ENCODE measurements at regions not wholly inside any gene's neighbourhood (a gene's known extent, or its start where the extent isn't known, plus 50 kb on each side); places are given as distances from the start of the nearest gene placed in this dataset.

DNA sequence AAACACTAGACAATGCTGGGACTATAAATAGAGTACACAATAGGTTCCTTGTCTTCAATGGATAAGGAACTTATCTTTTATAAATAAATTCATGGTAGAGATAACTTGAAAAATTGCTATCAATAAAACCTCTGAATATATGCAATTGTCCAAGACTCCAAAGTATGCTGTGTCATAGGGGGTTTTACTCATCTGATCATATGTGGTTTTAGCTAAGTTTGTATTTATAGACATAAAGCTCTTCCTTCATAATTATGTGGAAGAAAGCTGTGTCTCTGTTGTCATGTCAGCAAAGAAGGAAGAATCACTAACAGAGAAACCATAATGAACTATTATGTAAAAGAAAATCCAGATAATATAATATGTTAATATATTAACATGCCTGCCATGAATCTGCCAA, 111.5 kb upstream of the ATXN7L3B start:
- Mint-ChIP-seq H3K4me1 (no peaks in the 10 kb centered on the region), H3K27ac (no peak overlapping the region), H3K9me3 (no peaks in the 10 kb centered on the region), H3K4me3 (no peak overlapping the region), H3K27me3 (ENCODE audit: low read depth in 3 of 3) (peaks cover 0 to 3% (median 0%) of the 10 kb centered on the region in 3 donors), H3K36me3 (no peaks in the 10 kb centered on the region)
- DNase-seq = no peak

DNA sequence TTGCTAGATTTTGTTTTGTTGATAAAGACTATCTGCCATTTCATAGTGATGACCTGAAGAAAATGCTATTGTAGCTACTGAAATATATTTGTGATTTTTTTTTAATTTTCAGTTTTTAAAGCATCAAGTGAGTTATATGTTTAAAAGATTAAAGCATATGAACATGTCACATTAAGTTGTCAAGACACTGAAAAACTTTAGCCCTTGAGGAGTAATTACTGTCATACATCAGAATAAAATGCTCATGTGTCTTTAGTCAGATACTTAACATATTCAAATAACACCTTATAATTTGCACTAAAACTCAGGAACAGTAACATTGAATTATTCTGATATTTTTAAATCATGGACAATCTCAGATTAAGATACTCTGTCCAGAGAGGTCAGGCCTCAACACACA, 108.1 kb upstream of the ATXN7L3B start:
- Mint-ChIP-seq H3K36me3 (no peaks in the 10 kb centered on the region), H3K4me3 (no peak overlapping the region), H3K4me1 (no peaks in the 10 kb centered on the region), H3K27me3 (ENCODE audit: low read depth in 3 of 3) (peaks cover 0 to 3% (median 2%) of the 10 kb centered on the region in 3 donors), H3K27ac (no peak overlapping the region), H3K9me3 (no peaks in the 10 kb centered on the region)
- no peak for DNase-seq

DNA sequence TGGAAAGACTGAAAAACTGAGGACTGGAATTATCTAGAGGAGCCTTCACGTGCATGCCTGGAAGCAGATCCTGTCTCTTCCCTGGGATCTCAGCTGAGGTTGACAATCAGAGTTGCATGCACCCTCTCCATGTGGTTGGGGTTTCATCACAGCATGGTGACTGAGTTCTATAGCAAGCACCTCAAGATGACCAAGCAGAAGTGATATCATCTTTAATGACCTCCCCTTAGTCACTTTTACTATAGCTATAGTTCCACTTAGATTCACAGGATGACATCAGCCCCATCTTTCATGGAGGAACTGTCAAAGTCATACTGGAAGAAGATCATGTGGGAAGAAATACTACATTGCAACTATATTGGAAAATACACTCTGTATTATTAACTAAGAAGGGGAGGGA, 105.8 kb upstream of the ATXN7L3B start:
- Mint-ChIP-seq H3K36me3 (no peaks in the 10 kb centered on the region), H3K9me3 (no peaks in the 10 kb centered on the region), H3K27me3 (ENCODE audit: low read depth in 3 of 3) (peaks cover 0 to 3% (median 2%) of the 10 kb centered on the region in 3 donors), H3K4me3 (no peak overlapping the region), H3K4me1 (no peaks in the 10 kb centered on the region), H3K27ac (no peak overlapping the region)
- no peak for DNase-seq

DNA sequence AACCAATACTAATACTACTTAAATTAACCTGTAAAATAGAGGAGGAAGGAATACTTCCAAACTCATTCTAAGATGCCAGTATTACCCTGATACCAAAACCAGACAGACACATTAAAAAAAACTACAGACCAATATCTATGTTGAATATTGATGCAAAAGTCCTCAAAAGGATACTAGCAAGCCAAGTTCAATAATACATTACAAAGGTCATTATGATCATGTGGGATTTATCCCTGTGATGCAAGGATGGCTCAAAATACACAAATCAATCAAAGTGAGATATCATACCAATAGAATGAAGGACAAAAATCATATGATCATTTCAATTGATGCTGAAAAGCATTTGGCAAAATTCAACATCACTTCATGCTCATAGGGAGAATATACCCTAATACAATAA, 97.2 kb upstream of the ATXN7L3B start:
- no peak overlapping the region for H3K27ac Mint-ChIP-seq
- H3K27me3 Mint-ChIP-seq (ENCODE audit: low read depth in 3 of 3) = peaks cover 0 to 6% (median 1%) of the 10 kb centered on the region in 3 donors
- DNase-seq = no peak
- H3K36me3 Mint-ChIP-seq = no peaks in the 10 kb centered on the region
- H3K9me3 Mint-ChIP-seq = no peaks in the 10 kb centered on the region
- no peak overlapping the region for H3K4me3 Mint-ChIP-seq
- no peaks in the 10 kb centered on the region for H3K4me1 Mint-ChIP-seq

DNA sequence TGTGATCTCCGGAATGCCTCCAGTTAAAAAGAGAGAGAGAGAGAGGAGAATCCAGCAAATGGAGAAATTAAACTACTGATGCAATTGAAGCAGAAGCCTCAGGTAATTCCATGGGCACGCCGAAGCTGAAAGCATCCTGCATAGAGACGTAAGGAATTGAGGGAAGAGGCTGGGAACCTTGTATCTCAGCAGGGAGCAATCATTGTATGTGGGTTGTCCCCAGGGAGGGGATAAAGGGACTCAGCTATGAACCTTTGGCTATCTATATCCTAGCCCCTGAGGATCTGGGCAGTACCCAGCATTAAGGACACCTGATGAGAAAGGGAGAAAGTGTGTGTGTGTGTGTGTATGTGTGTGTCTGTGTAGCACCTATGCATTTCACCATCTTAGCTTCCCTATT, 95.8 kb upstream of the ATXN7L3B start:
- Mint-ChIP-seq H3K27ac (no peak overlapping the region), H3K36me3 (no peaks in the 10 kb centered on the region), H3K27me3 (ENCODE audit: low read depth in 3 of 3) (peaks cover 0 to 6% (median 1%) of the 10 kb centered on the region in 3 donors), H3K9me3 (no peaks in the 10 kb centered on the region), H3K4me1 (no peaks in the 10 kb centered on the region), H3K4me3 (no peak overlapping the region)
- DNase-seq = no peak

DNA sequence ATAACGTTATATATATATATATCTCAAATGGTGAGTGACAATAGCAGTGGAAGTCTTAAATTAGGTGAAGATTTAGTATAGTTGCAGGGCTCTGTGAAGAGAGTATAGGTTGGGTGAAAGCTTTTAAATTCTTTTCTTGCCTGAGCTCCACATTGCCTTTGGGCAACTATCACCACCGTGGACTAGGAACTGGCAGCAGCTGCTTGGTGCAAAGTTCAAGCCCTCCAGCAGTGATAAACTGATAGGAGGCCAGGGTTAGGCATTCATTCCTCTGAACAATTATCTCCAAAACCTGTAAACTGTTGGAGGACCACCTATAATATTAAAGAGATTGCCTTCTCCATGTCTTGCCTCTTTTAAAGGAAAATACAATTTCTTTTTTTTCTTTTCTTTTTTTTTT, 91.2 kb upstream of the ATXN7L3B start:
- Mint-ChIP-seq H3K27ac (no peak overlapping the region), H3K27me3 (ENCODE audit: low read depth in 3 of 3) (peaks cover 3 to 6% (median 3%) of the 10 kb centered on the region in 3 donors), H3K9me3 (no peaks in the 10 kb centered on the region), H3K36me3 (no peaks in the 10 kb centered on the region), H3K4me1 (peaks cover 7 to 11% of the 10 kb centered on the region in 2 donors), H3K4me3 (no peak overlapping the region)
- no peak for DNase-seq

DNA sequence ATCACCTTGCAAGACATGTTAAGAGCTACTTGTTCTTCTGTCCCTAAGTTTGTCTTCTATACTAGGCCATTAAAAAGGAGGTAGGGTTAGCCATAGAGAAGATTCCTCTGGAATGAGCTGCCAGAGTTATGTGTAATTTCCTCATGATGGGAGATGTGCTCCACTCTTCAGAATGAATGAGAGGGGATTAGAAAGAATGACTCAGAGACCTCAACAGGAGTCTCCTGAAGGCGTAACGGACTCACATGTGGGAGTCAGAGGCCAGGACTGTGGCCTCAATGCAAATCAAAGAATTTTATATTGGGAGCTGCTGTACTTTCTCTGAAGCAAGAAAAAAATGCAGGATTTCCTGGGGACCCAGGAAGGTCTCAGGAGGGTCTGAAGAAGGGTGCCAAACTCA, 87.8 kb upstream of the ATXN7L3B start:
- DNase-seq = no peak
- H3K27ac Mint-ChIP-seq = no peak overlapping the region
- H3K36me3 Mint-ChIP-seq = no peaks in the 10 kb centered on the region
- H3K4me3 Mint-ChIP-seq = no peak overlapping the region
- H3K27me3 Mint-ChIP-seq (ENCODE audit: low read depth in 3 of 3) = peaks cover 0 to 5% (median 4%) of the 10 kb centered on the region in 3 donors
- H3K4me1 Mint-ChIP-seq = peaks cover 7 to 11% of the 10 kb centered on the region in 2 donors
- H3K9me3 Mint-ChIP-seq = no peaks in the 10 kb centered on the region

DNA sequence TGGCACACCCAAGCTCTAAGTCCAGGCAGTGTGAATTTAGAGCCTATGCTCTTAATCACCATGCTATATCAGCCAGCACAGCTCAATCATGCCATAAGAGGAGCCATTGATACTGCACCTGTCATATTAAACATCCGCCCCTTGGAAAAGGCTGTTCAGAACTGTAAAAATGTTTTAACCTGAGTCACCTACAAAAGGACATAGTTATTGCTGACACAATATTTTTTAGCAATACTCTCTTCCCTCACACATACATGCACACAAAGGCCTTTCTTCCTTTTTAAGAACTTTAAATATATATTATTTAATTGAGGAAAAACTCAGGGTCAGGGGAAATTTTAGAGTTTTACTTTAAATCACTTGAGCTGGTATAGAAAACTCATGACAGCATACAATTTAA, 83.5 kb upstream of the ATXN7L3B start:
- Mint-ChIP-seq H3K27ac (no peak overlapping the region), H3K9me3 (no peaks in the 10 kb centered on the region), H3K27me3 (ENCODE audit: low read depth in 3 of 3) (peaks cover under 1 to 5% (median 4%) of the 10 kb centered on the region in 3 donors), H3K36me3 (no peaks in the 10 kb centered on the region), H3K4me1 (peaks cover 3 to 7% of the 10 kb centered on the region in 2 donors), H3K4me3 (no peak overlapping the region)
- DNase-seq = no peak

DNA sequence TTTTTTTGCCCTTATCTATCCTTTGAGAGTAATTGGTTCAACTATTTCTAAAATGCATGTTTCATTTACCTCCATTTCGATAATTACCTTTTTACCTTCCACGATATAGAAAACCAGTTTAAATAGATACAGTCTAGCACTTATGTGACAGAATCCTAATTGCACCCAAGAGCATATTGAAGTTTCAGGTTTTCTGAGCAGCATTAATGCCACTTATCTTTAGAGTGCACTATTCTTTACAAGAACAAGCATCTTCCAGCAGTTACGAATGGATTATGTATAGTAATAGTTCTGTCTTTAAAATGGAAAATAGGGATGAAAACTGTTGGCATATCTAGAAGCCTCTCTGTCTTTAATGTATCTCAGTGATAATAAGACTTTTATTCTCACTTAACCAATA, 82.2 kb upstream of the ATXN7L3B start:
- Mint-ChIP-seq H3K27me3 (ENCODE audit: low read depth in 3 of 3) (peaks cover 0 to 5% (median 4%) of the 10 kb centered on the region in 3 donors), H3K36me3 (peaks cover 0 to 3% (median 0%) of the 10 kb centered on the region in 3 donors), H3K9me3 (no peaks in the 10 kb centered on the region), H3K4me3 (no peak overlapping the region), H3K27ac (no peak overlapping the region), H3K4me1 (no peaks in the 10 kb centered on the region)
- DNase-seq = no peak

DNA sequence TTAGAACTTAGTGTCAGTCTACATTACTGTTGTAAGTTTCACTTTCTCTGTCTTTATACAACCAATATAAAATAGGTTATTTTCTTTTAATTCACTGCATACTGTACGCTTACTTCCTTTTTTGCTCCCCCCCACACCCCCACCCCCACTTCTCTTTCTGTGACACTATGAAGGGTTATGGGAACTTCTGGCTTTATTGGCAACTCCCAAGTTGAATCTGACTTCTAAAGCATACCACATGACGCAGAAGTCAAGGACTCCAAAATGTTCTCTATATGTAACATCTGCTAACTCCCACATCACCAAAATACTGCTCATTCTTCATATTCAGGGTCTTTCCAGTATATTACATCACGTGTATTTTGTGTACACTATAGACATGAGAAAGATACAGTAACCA, 81.2 kb upstream of the ATXN7L3B start:
- Mint-ChIP-seq H3K36me3 (peaks cover 0 to 3% (median 0%) of the 10 kb centered on the region in 3 donors), H3K4me3 (no peak overlapping the region), H3K27ac (no peak overlapping the region), H3K9me3 (no peaks in the 10 kb centered on the region), H3K27me3 (ENCODE audit: low read depth in 3 of 3) (peaks cover 0 to 4% (median 2%) of the 10 kb centered on the region in 3 donors), H3K4me1 (no peaks in the 10 kb centered on the region)
- DNase-seq = no peak

DNA sequence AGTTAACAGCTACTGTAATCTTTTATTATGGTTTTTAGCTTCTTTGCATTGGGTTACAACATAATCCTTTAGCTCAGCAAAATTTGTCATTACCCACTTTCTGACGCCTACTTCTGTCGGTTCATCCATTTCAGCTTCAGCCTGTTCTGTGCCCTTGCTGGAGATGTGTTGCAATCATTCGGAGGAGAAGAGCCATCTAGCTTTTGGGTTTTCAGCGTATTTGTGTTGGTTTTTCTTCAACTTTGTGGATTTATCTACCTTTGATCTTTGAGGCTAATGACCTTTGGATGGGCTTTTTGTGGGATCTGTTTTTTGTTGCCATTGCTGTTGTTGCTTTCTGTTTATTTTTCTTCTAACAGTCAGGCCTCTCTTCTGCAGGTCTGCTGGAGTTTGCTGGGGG, 69.2 kb upstream of the ATXN7L3B start:
- peaks cover 0 to 6% (median 0%) of the 10 kb centered on the region in 3 donors for H3K36me3 Mint-ChIP-seq
- H3K4me3 Mint-ChIP-seq = no peak overlapping the region
- no peak overlapping the region for H3K27ac Mint-ChIP-seq
- no peaks in the 10 kb centered on the region for H3K4me1 Mint-ChIP-seq
- no peak for DNase-seq
- H3K27me3 Mint-ChIP-seq (ENCODE audit: low read depth in 3 of 3) = peaks cover 1 to 11% (median 4%) of the 10 kb centered on the region in 3 donors
- no peaks in the 10 kb centered on the region for H3K9me3 Mint-ChIP-seq

DNA sequence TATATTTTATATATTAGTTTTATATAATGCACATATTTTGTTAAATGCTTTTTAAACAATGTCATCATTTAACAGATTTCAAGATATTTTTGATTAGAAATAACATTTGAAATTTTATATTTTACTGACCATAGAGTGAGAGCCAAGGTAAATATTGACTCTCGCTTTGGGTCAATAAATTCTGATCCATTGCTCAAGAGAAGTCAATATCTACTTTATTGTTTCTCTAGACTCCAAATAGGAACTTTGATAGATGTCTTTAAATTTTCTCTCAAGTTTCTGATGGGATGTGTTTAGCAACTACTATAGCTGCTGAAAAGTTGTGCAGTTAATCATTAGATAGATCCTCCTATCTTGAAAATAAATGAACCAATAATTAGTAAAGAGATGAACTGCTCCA, 61.4 kb upstream of the ATXN7L3B start:
- no peak for DNase-seq
- Mint-ChIP-seq H3K4me1 (peaks cover 24 to 32% of the 10 kb centered on the region in 2 donors), H3K27me3 (ENCODE audit: low read depth in 3 of 3) (peaks cover 0 to 4% (median 2%) of the 10 kb centered on the region in 3 donors)

DNA sequence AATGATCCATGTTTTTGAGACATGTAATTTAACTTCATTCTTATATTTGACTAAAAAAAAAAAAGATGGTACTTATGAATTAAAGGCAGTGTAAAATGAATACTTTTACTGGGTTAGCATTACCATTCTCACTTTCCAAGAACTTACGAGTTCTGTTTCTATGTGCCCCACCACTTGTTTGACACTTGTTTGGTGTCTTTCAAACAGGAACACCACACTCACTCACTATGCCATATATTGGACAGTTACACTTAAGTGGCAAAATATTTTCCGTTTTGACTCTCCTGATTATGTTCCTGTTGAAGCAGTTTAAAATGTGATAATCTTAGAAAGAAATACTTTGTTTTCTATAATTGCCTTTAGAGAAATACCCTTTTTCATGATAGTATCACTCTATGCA, 56.6 kb upstream of the ATXN7L3B start:
- DNase-seq = peak in 2 of 3 donors; percentile 28 to 31
- no peaks in the 10 kb centered on the region for H3K9me3 Mint-ChIP-seq
- no peaks in the 10 kb centered on the region for H3K36me3 Mint-ChIP-seq
- H3K27me3 Mint-ChIP-seq (ENCODE audit: low read depth in 3 of 3) = peaks cover 0 to 4% (median 2%) of the 10 kb centered on the region in 3 donors
- H3K27ac Mint-ChIP-seq = peak overlapping the region; percentile 36 to 86 (median 70)
- H3K4me3 Mint-ChIP-seq = peak overlapping the region; percentile 71 to 77 (median 72)
- H3K4me1 Mint-ChIP-seq = peaks cover 69 to 79% of the 10 kb centered on the region in 2 donors

More for the DNA sequence above, 61.4 kb upstream of the ATXN7L3B start:
- H3K9me3 Mint-ChIP-seq = no peaks in the 10 kb centered on the region
- no peak overlapping the region for H3K4me3 Mint-ChIP-seq
- no peak overlapping the region for H3K27ac Mint-ChIP-seq
- no peaks in the 10 kb centered on the region for H3K36me3 Mint-ChIP-seq

DNA sequence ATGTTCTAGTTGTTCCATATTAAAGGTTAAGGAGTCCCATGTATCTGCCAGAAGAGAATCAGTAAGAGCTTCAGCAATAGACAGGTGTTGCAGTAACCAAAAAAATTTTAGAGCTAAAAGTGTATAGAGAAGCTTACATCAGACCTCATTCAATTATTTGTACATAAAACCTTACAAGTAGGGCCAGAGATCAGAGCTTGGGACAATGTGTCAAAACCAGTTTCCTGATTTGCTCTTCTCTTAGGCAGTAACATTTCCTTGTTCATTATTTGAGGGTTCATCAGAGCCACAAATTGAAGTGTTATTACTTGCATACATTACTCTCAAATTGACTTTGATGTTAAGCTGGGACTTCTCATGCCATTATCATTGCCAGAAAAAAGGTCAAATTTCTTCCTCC, 55.5 kb upstream of the ATXN7L3B start:
- no peaks in the 10 kb centered on the region for H3K36me3 Mint-ChIP-seq

DNA sequence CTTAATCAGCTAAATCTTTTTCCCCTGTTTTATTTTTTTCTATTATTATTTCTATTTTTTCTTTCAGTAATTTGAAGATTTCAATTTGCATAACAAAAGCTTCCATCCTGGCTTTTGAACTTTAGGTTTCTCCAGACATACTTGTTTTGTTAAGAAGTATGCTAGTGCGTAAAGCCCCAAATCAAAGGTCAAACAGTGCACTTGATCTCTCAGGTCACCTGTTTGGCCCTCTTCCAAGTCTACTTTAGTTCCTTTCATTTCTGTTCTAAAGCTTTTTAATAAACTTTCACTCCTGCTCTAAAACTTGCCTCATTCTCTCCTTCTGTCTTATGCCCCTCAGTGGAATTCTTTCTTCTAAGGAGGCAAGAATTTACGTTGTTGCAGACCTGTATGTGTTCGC, 54.6 kb upstream of the ATXN7L3B start:
- Mint-ChIP-seq H3K4me1 (peaks cover 72 to 81% of the 10 kb centered on the region in 2 donors), H3K27ac (peak overlapping the region; percentile 36 to 86 (median 70)), H3K4me3 (peak overlapping the region in 4 of 5 donors; percentile 71 to 77 (median 72))

More for the DNA sequence above, 55.5 kb upstream of the ATXN7L3B start:
- peak; percentile 30 to 45 (median 39) for DNase-seq
- Mint-ChIP-seq H3K4me3 (peak overlapping the region; percentile 71 to 77 (median 72)), H3K9me3 (no peaks in the 10 kb centered on the region), H3K27me3 (ENCODE audit: low read depth in 3 of 3) (peaks cover 0 to 7% (median 2%) of the 10 kb centered on the region in 3 donors), H3K27ac (peak overlapping the region; percentile 36 to 86 (median 70)), H3K4me1 (peaks cover 71 to 80% of the 10 kb centered on the region in 2 donors)

More for the DNA sequence above, 54.6 kb upstream of the ATXN7L3B start:
- Mint-ChIP-seq H3K27me3 (ENCODE audit: low read depth in 3 of 3) (peaks cover 0 to 8% (median 2%) of the 10 kb centered on the region in 3 donors), H3K9me3 (no peaks in the 10 kb centered on the region), H3K36me3 (no peaks in the 10 kb centered on the region)
- no peak for DNase-seq
